IMR-90 (cell line): ENCODE measurements at regions not wholly inside any gene's neighbourhood (a gene's known extent, or its start where the extent isn't known, plus 50 kb on each side); places are given as distances from the start of the nearest gene placed in this dataset.

ENCODE experiments used
- ATAC-seq: fragments of 200-7000 bp; cut with Tn5 transposase; 2 replicates; pipeline ENCODE4 v1.9.1; 2020; ENCODE audit warnings: low read depth, mild to moderate bottlenecking, moderate library complexity
- BruUV-seq: library from RNA; stranded (reverse); fragments of 400-500 nt; replicated peaks from 2 replicates; lab custom pipeline; 2021; lab: Mats Ljungman, UMichigan
- CTCF ChIA-PET: fragments of 300-600 bp; formaldehyde crosslinking; extraction: SDS; loops from one replicate; lab custom pipeline; 2021; ENCODE audit warnings: antibody characterized with exemption; lab: Yijun Ruan, JAX
- POLR2A ChIA-PET: fragments of 300-600 bp; sonication (Branson Sonifier 250); formaldehyde crosslinking; loops from one replicate; lab custom pipeline; 2022; ENCODE audit warnings: antibody characterized with exemption; ENCODE audit not compliant: unreplicated experiment; lab: Charles Lee
- DNase-seq: peaks from one replicate; pipeline ENCODE4 v3.0.0; 2013
- H2AFZ ChIP-seq: replicated peaks from 2 replicates; pipeline ENCODE3; 2013; ENCODE audit warnings: low read length, mild to moderate bottlenecking; ENCODE audit not compliant: poor library complexity
- H2AK5ac ChIP-seq: 2 replicates; pipeline ENCODE4 v1.6.1; 2013; ENCODE audit warnings: low read depth, low read length, inconsistent platforms
- H2AK9ac ChIP-seq: replicated peaks from 2 replicates; pipeline ENCODE3; 2013; ENCODE audit warnings: mild to moderate bottlenecking, low read depth, low read length, moderate library complexity; ENCODE audit not compliant: poor library complexity
- H2BK120ac ChIP-seq: 2 replicates; pipeline ENCODE4 v1.6.1; 2013; ENCODE audit warnings: low read depth, low read length, inconsistent platforms
- H2BK15ac ChIP-seq: 3 replicates; pipeline ENCODE4 v1.6.1; 2013; ENCODE audit warnings: low read depth, low read length, inconsistent platforms
- H2BK20ac ChIP-seq: 2 replicates; pipeline ENCODE4 v1.6.1; 2013; ENCODE audit warnings: low read depth, mild to moderate bottlenecking, inconsistent platforms, low read length, moderate library complexity
- H2BK5ac ChIP-seq: 2 replicates; pipeline ENCODE4 v1.6.1; 2013; ENCODE audit warnings: mild to moderate bottlenecking, low read depth, low read length, inconsistent platforms; ENCODE audit not compliant: poor library complexity, severe bottlenecking
- H3K14ac ChIP-seq: replicated peaks from 2 replicates; pipeline ENCODE4 v1.6.1; 2013; ENCODE audit warnings: low read depth, low read length, inconsistent platforms
- H3K18ac ChIP-seq: 2 replicates; pipeline ENCODE4 v1.6.1; 2013; ENCODE audit warnings: low read depth, low read length, control low read depth
- H3K23ac ChIP-seq: 2 replicates; pipeline ENCODE4 v1.6.1; 2013; ENCODE audit warnings: low read depth, low read length, inconsistent platforms
- H3K27ac ChIP-seq: 2 replicates; pipeline ENCODE4 v1.5.1; 2013; ENCODE audit warnings: mild to moderate bottlenecking, control low read depth, low read length; ENCODE audit not compliant: insufficient read depth
- H3K27me3 ChIP-seq: 2 replicates; pipeline ENCODE4 v1.6.1; 2013; ENCODE audit warnings: low read length; ENCODE audit not compliant: control insufficient read depth, insufficient read depth
- H3K36me3 ChIP-seq: 2 replicates; pipeline ENCODE4 v1.6.1; 2013; ENCODE audit warnings: low read length, mixed read lengths; ENCODE audit not compliant: control insufficient read depth, insufficient read depth
- H3K4ac ChIP-seq: 2 replicates; pipeline ENCODE4 v1.6.1; 2013; ENCODE audit warnings: low read depth, low read length, inconsistent platforms
- H3K4me1 ChIP-seq: 2 replicates; pipeline ENCODE4 v1.6.1; 2013; ENCODE audit warnings: low read length, mixed read lengths; ENCODE audit not compliant: control insufficient read depth, insufficient read depth
- H3K4me2 ChIP-seq: 2 replicates; pipeline ENCODE4 v1.6.1; 2013; ENCODE audit warnings: low read depth, mild to moderate bottlenecking, control low read depth, low read length, moderate library complexity
- H3K4me3 ChIP-seq: 2 replicates; pipeline ENCODE4 v1.5.1; 2013; ENCODE audit warnings: low read depth, mild to moderate bottlenecking, control low read depth, low read length, moderate library complexity; ENCODE audit not compliant: insufficient read depth
- H3K56ac ChIP-seq: 2 replicates; pipeline ENCODE4 v1.6.1; 2013; ENCODE audit warnings: low read length, inconsistent platforms; ENCODE audit not compliant: insufficient read depth; ENCODE audit errors: extremely low read depth
- H3K79me1 ChIP-seq, 2 experiments: 2 replicates each; pipeline ENCODE4 v1.6.1; 2013; ENCODE audit warnings: low read length in 2 of 2, inconsistent platforms in 1 of 2, low read depth in 1 of 2
- H3K9ac ChIP-seq: 2 replicates; pipeline ENCODE4 v1.6.1; 2013; ENCODE audit warnings: low read depth, low read length, control low read depth
- H3K9me1 ChIP-seq: 2 replicates; pipeline ENCODE4 v1.6.1; 2013; ENCODE audit warnings: low read length, inconsistent platforms; ENCODE audit not compliant: insufficient read depth
- H3K9me3 ChIP-seq: 2 replicates; pipeline ENCODE4 v1.6.1; 2013; ENCODE audit warnings: low read length; ENCODE audit not compliant: control insufficient read depth, insufficient read depth
- H4K20me1 ChIP-seq: 2 replicates; pipeline ENCODE4 v1.6.1; 2013; ENCODE audit warnings: low read length, inconsistent platforms; ENCODE audit not compliant: insufficient read depth
- H4K5ac ChIP-seq: 2 replicates; pipeline ENCODE4 v1.6.1; 2013; ENCODE audit warnings: mild to moderate bottlenecking, low read depth, low read length, control low read depth
- H4K8ac ChIP-seq, 2 experiments: 2 replicates each; pipeline ENCODE4 v1.6.1; 2013; ENCODE audit warnings: low read depth in 2 of 2, low read length in 2 of 2, control low read depth in 1 of 2, inconsistent platforms in 1 of 2
- H4K91ac ChIP-seq: 2 replicates; pipeline ENCODE4 v1.6.1; 2013; ENCODE audit warnings: low read depth, low read length, inconsistent platforms; ENCODE audit not compliant: insufficient read depth
- CEBPB ChIP-seq: IDR thresholded peaks from 2 replicates; pipeline ENCODE4 v1.6.1; 2012; ENCODE audit warnings: low read depth, low read length, improper control_type of control experiment
- FOS ChIP-seq: fragments of 150-350 bp; IDR thresholded peaks from 2 replicates; pipeline ENCODE4 v1.6.1; 2016; ENCODE audit warnings: low read depth, low read length
- MAFK ChIP-seq: IDR thresholded peaks from 2 replicates; pipeline ENCODE4 v1.6.1; 2012; ENCODE audit warnings: low read depth, low read length, improper control_type of control experiment
- SMC3 ChIP-seq: fragments of 150-350 bp; IDR thresholded peaks from 2 replicates; pipeline ENCODE4 v1.6.1; 2016; ENCODE audit warnings: low read depth, mild to moderate bottlenecking, antibody characterized with exemption, low read length, moderate library complexity
- WGBS, 2 experiments: methylation state at CpG; one replicate each; pipeline versions ENCODE4 v1.1.5 to v1.1.7; 2013; ENCODE audit warnings: missing lambda C conversion rate in 2 of 2; ENCODE audit not compliant: insufficient read length in 1 of 2; ENCODE audit errors: extremely low coverage in 2 of 2; 5-methylcytosine and 5-hydroxymethylcytosine counted together
- dilution Hi-C: fragments of 300-500 bp; cut with HindIII; formaldehyde crosslinking; loops from one replicate; pipeline ENCODE4 v1.14.3; 2018; ENCODE audit warnings: low sequenced_read_pairs; ENCODE audit not compliant: unreplicated experiment
- in situ Hi-C: fragments of 300-500 bp; cut with MboI; formaldehyde crosslinking; loops from 3 replicates; pipeline ENCODE4 v1.14.3; 2019; ENCODE audit warnings: low sequenced_read_pairs, inconsistent platforms, mixed read lengths
- intact Hi-C: fragments of 100-400 bp; cut with micrococcal nuclease; formaldehyde crosslinking; loops from 2 replicates; pipeline ENCODE4 v1.10.0; 2022
- TF ChIP-seq, protein P1 (sequence below): fragments of 150-350 bp; IDR thresholded peaks from 2 replicates; pipeline ENCODE4 v1.6.1; 2017; ENCODE audit warnings: mild to moderate bottlenecking, antibody characterized with exemption, low read length, low read depth
- TF ChIP-seq, protein P2 (sequence below): fragments of 150-350 bp; IDR thresholded peaks from 2 replicates; pipeline ENCODE4 v1.6.1; 2016; ENCODE audit warnings: low read depth, mild to moderate bottlenecking, low read length, moderate library complexity, borderline replicate concordance

DNA sequence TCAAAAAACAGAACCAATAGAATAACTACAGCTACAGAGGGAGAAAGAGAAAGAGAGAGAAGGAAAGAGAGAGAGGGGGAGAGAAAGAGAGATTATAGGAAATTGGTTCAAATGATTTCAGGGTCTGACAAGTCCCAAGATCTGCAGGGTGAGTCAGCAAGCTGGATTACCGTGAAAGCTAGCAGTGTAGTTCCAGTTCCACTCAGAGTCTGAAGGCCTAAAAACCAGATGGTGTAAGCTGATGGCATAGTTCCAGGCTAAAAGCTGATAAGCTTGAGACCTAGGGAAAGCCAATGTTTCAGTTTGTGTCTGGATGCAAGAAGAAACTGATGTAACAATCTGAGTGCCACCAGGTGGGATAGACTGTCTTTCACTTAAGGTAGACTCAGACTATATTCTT, 397.7 kb downstream of the TRIB2 start:
- no peak overlapping the region for H3K18ac ChIP-seq
- no TSS peak for BruUV-seq
- no peak overlapping the region for H2BK15ac ChIP-seq
- no peak overlapping the region for H4K5ac ChIP-seq
- no peak overlapping the region for H3K9ac ChIP-seq
- H3K4me2 ChIP-seq: no peak overlapping the region
- H4K8ac ChIP-seq: no peak overlapping the region
- TF ChIP-seq FOS: no peak
- TF ChIP-seq, protein P1, sequence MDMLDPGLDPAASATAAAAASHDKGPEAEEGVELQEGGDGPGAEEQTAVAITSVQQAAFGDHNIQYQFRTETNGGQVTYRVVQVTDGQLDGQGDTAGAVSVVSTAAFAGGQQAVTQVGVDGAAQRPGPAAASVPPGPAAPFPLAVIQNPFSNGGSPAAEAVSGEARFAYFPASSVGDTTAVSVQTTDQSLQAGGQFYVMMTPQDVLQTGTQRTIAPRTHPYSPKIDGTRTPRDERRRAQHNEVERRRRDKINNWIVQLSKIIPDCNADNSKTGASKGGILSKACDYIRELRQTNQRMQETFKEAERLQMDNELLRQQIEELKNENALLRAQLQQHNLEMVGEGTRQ: no peak
- no peak for TF ChIP-seq MAFK
- TF ChIP-seq, protein P2, sequence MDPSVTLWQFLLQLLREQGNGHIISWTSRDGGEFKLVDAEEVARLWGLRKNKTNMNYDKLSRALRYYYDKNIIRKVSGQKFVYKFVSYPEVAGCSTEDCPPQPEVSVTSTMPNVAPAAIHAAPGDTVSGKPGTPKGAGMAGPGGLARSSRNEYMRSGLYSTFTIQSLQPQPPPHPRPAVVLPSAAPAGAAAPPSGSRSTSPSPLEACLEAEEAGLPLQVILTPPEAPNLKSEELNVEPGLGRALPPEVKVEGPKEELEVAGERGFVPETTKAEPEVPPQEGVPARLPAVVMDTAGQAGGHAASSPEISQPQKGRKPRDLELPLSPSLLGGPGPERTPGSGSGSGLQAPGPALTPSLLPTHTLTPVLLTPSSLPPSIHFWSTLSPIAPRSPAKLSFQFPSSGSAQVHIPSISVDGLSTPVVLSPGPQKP: no peak
- TF ChIP-seq CEBPB: no peak
- TF ChIP-seq SMC3: no peak
- H3K27me3 ChIP-seq: no peaks in the 10 kb centered on the region
- H3K36me3 ChIP-seq: no peaks in the 10 kb centered on the region
- no peak overlapping the region for H2AK9ac ChIP-seq
- no peak overlapping the region for H2BK5ac ChIP-seq
- H2AFZ ChIP-seq: no peak overlapping the region
- no peak overlapping the region for H3K14ac ChIP-seq
- ATAC-seq (no peak), DNase-seq (peak; percentile 11)
- intact Hi-C loops: no loop called here
- no peaks in the 10 kb centered on the region for H3K79me1 ChIP-seq
- no peak overlapping the region for H4K91ac ChIP-seq
- no peaks in the 10 kb centered on the region for H3K9me1 ChIP-seq
- H2BK20ac ChIP-seq: no peak overlapping the region
- WGBS, 2 experiments: no CpG with 5 or more reads among the region's 1 CpG
- no peaks in the 10 kb centered on the region for H4K20me1 ChIP-seq
- in situ Hi-C loops: no loop called here
- CTCF ChIA-PET: no interaction called here
- no peak overlapping the region for H3K4ac ChIP-seq
- no peak overlapping the region for H2AK5ac ChIP-seq
- no peak overlapping the region for H3K4me3 ChIP-seq
- no peak overlapping the region for H2BK120ac ChIP-seq
- dilution Hi-C loops: no loop called here
- no peaks in the 10 kb centered on the region for H3K9me3 ChIP-seq
- H3K4me1 ChIP-seq: no peaks in the 10 kb centered on the region
- H3K27ac ChIP-seq: no peak overlapping the region
- no peak overlapping the region for H3K23ac ChIP-seq
- POLR2A ChIA-PET: no interaction called here
- H3K56ac ChIP-seq: no peak overlapping the region
